Common myeloid progenitor, CD34-positive (primary cell): ENCODE measurements at regions not wholly inside any gene's neighbourhood (a gene's known extent, or its start where the extent isn't known, plus 50 kb on each side); places are given as distances from the start of the nearest gene placed in this dataset.

Source experiments
- CTCF ChIA-PET: fragments of 350-600 bp; sonication (Branson Sonifier 250); formaldehyde crosslinking; loops from one replicate; lab custom pipeline; 2021; ENCODE audit warnings: antibody characterized with exemption; lab: Charles Lee
- POLR2A ChIA-PET: fragments of 350-600 bp; sonication (Branson Sonifier 250); formaldehyde crosslinking; loops from one replicate; lab custom pipeline; 2021; ENCODE audit warnings: antibody characterized with exemption; lab: Charles Lee
- DNase-seq, 3 donors: peaks; one replicate each; pipeline versions ENCODE4 v3.0.0 to v3.0.0-alpha.2; 2013
- H3K27ac ChIP-seq, 2 experiments: 1 replicate in 1 of 2; 2 replicates in 1 of 2; pipeline ENCODE4 v1.7.0; 2013; ENCODE audit warnings: inconsistent platforms in 2 of 2, low read length in 2 of 2, mild to moderate bottlenecking in 2 of 2, low read depth in 1 of 2, moderate library complexity in 1 of 2; ENCODE audit not compliant: severe bottlenecking in 2 of 2, insufficient read depth in 1 of 2, poor library complexity in 1 of 2
- H3K27me3 ChIP-seq, 5 experiments: replicated peaks in 2 of 5; 1 replicate in 3 of 5; 2 replicates in 2 of 5; pipeline versions ENCODE4 v1.6.1 to v1.7.0; 2013; ENCODE audit warnings: low read length in 4 of 5, mild to moderate bottlenecking in 2 of 5, moderate library complexity in 2 of 5, inconsistent platforms in 1 of 5; ENCODE audit not compliant: insufficient read depth in 5 of 5, control insufficient read depth in 4 of 5
- H3K36me3 ChIP-seq, 4 experiments: 1 replicate in 2 of 4; 2 replicates in 2 of 4; pipeline versions ENCODE4 v1.6.1 to v1.7.0; 2013; ENCODE audit warnings: low read length in 3 of 4, control low read depth in 1 of 4, mild to moderate bottlenecking in 1 of 4; ENCODE audit not compliant: control insufficient read depth in 4 of 4, insufficient read depth in 4 of 4
- H3K4me1 ChIP-seq, 4 experiments: 1 replicate in 3 of 4; 2 replicates in 1 of 4; pipeline versions ENCODE4 v1.6.1 to v1.7.1; 2013; ENCODE audit warnings: low read length in 3 of 4, mild to moderate bottlenecking in 3 of 4, control low read depth in 1 of 4, inconsistent platforms in 1 of 4, moderate library complexity in 1 of 4; ENCODE audit not compliant: control insufficient read depth in 4 of 4, insufficient read depth in 4 of 4; ENCODE audit errors: control extremely low read depth in 1 of 4
- H3K4me3 ChIP-seq, 7 experiments: 1 replicate in 4 of 7; 2 replicates in 3 of 7; pipeline versions ENCODE4 v1.5.1 to v1.7.0; 2013; ENCODE audit warnings: mild to moderate bottlenecking in 7 of 7, low read length in 6 of 7, moderate library complexity in 6 of 7, inconsistent platforms in 2 of 7, low read depth in 2 of 7, control low read depth in 1 of 7; ENCODE audit not compliant: insufficient read depth in 4 of 7, control insufficient read depth in 1 of 7; ENCODE audit errors: extremely low read depth in 1 of 7
- H3K9me3 ChIP-seq, 5 experiments: 1 replicate in 4 of 5; 2 replicates in 1 of 5; pipeline versions ENCODE4 v1.6.1 to v1.7.1; 2013; ENCODE audit warnings: low read length in 4 of 5, mild to moderate bottlenecking in 2 of 5, inconsistent platforms in 1 of 5, low read depth in 1 of 5, moderate library complexity in 1 of 5; ENCODE audit not compliant: control insufficient read depth in 4 of 5, insufficient read depth in 2 of 5; ENCODE audit errors: control extremely low read depth in 1 of 5
- WGBS: methylation state at CpG from one replicate; pipeline ENCODE4 v1.1.5; 2013; ENCODE audit not compliant: insufficient coverage; 5-methylcytosine and 5-hydroxymethylcytosine counted together

- 60% methylated on average over 5 of the region's 6 CpGs for WGBS
- DNase-seq = peak in 2 of 3 donors; percentile 30 to 36
- no peaks in the 10 kb centered on the region for H3K9me3 ChIP-seq
- no peaks in the 10 kb centered on the region for H3K27me3 ChIP-seq
- no peak overlapping the region for H3K4me3 ChIP-seq
- H3K27ac ChIP-seq = no peak overlapping the region
- H3K4me1 ChIP-seq = peaks cover 0 to 7% (median 3%) of the 10 kb centered on the region in 4 experiments
- H3K36me3 ChIP-seq = no peaks in the 10 kb centered on the region
- POLR2A ChIA-PET = interaction anchor here (0.6 kb wide), 1 partner anchor 235 kb away, joined by 4 read pairs; no protein-coding TSS in a partner anchor
- CTCF ChIA-PET = no interaction called here
Measured at GRCh38 chr9:106111039-106111730, 416.8 kb downstream of the TMEM38B start.

GRCh38 chr9:106112935-106113334 is 418.6 kb downstream of the TMEM38B start:
- H3K4me3 ChIP-seq = no peak overlapping the region
- peaks cover 0 to 7% (median 3%) of the 10 kb centered on the region in 4 experiments for H3K4me1 ChIP-seq
- H3K27ac ChIP-seq = no peak overlapping the region
- CTCF ChIA-PET = no interaction called here
- WGBS = 92% methylated on average over 5 of the region's 5 CpGs
- no peaks in the 10 kb centered on the region for H3K9me3 ChIP-seq
- no peaks in the 10 kb centered on the region for H3K36me3 ChIP-seq
- no peaks in the 10 kb centered on the region for H3K27me3 ChIP-seq
- DNase-seq = no peak
- POLR2A ChIA-PET = no interaction called here

- 100% methylated on average over 1 of the region's 3 CpGs for WGBS
- H3K27me3 ChIP-seq = no peaks in the 10 kb centered on the region
- no peak overlapping the region for H3K4me3 ChIP-seq
- ChIA-PET POLR2A (no interaction called here), CTCF (no interaction called here)
- no peak for DNase-seq
- no peaks in the 10 kb centered on the region for H3K9me3 ChIP-seq
- no peaks in the 10 kb centered on the region for H3K36me3 ChIP-seq
- no peak overlapping the region for H3K27ac ChIP-seq
- no peaks in the 10 kb centered on the region for H3K4me1 ChIP-seq
Measured at GRCh38 chr9:106119176-106119575, 424.8 kb downstream of the TMEM38B start.

- 100% methylated on average over 2 of the region's 10 CpGs for WGBS
- ChIA-PET POLR2A (no interaction called here), CTCF (no interaction called here)
Measured at GRCh38 chr9:106120071-106120470, 425.7 kb downstream of the TMEM38B start.

GRCh38 chr9:106127776-106128175 is 433.4 kb downstream of the TMEM38B start:
- Histone ChIP-seq H3K27me3 (no peaks in the 10 kb centered on the region), H3K4me1 (no peaks in the 10 kb centered on the region), H3K4me3 (no peak overlapping the region), H3K36me3 (no peaks in the 10 kb centered on the region), H3K27ac (no peak overlapping the region), H3K9me3 (peaks cover 0 to 3% (median 0%) of the 10 kb centered on the region in 5 experiments)
- 100% methylated on average over 1 of the region's 1 CpG for WGBS
- ChIA-PET POLR2A (no interaction called here), CTCF (no interaction called here)
- DNase-seq = no peak

More at GRCh38 chr9:106120071-106120470, 425.7 kb downstream of the TMEM38B start:
- H3K4me3 ChIP-seq = no peak overlapping the region
- no peaks in the 10 kb centered on the region for H3K27me3 ChIP-seq
- no peaks in the 10 kb centered on the region for H3K36me3 ChIP-seq
- DNase-seq = no peak
- no peaks in the 10 kb centered on the region for H3K4me1 ChIP-seq
- no peak overlapping the region for H3K27ac ChIP-seq
- H3K9me3 ChIP-seq = peaks cover 0 to under 1% (median 0%) of the 10 kb centered on the region in 5 experiments

GRCh38 chr9:106130374-106130773 is 436.0 kb downstream of the TMEM38B start:
- Histone ChIP-seq H3K27ac (no peak overlapping the region), H3K27me3 (no peaks in the 10 kb centered on the region), H3K4me3 (no peak overlapping the region), H3K36me3 (no peaks in the 10 kb centered on the region), H3K9me3 (peaks cover 0 to under 1% (median 0%) of the 10 kb centered on the region in 5 experiments), H3K4me1 (no peaks in the 10 kb centered on the region)
- ChIA-PET CTCF (no interaction called here), POLR2A (interaction anchor here (0.7 kb wide), 1 partner anchor 44 kb away, joined by 3 read pairs; no protein-coding TSS in a partner anchor)
- 89% methylated on average over 2 of the region's 2 CpGs for WGBS
- DNase-seq = no peak

GRCh38 chr9:106143781-106144180 is 449.4 kb downstream of the TMEM38B start:
- DNase-seq = no peak
- H3K4me3 ChIP-seq = no peak overlapping the region
- ChIA-PET POLR2A (no interaction called here), CTCF (no interaction called here)
- no peaks in the 10 kb centered on the region for H3K27me3 ChIP-seq
- no peaks in the 10 kb centered on the region for H3K36me3 ChIP-seq
- no peaks in the 10 kb centered on the region for H3K4me1 ChIP-seq
- no peaks in the 10 kb centered on the region for H3K9me3 ChIP-seq
- no peak overlapping the region for H3K27ac ChIP-seq
- WGBS = 96% methylated on average over 2 of the region's 2 CpGs
